Endometrium (tissue), 2 donors: ENCODE measurements at regions not wholly inside any gene's neighbourhood (a gene's known extent, or its start where the extent isn't known, plus 50 kb on each side); places are given as distances from the start of the nearest gene placed in this dataset.

Source experiments
- FAIRE-seq: peaks from 2 replicates; lab custom pipeline; 2012; peaks lifted over from hg19 to GRCh38; lab: Jason Lieb, UNC
- donor health status: control.
- donor health status: control.

- FAIRE-seq, result no peak
These were observed 287.5 kb downstream of the ZNF536 start for GRCh38 chr19:30659638-30660037.

DNA sequence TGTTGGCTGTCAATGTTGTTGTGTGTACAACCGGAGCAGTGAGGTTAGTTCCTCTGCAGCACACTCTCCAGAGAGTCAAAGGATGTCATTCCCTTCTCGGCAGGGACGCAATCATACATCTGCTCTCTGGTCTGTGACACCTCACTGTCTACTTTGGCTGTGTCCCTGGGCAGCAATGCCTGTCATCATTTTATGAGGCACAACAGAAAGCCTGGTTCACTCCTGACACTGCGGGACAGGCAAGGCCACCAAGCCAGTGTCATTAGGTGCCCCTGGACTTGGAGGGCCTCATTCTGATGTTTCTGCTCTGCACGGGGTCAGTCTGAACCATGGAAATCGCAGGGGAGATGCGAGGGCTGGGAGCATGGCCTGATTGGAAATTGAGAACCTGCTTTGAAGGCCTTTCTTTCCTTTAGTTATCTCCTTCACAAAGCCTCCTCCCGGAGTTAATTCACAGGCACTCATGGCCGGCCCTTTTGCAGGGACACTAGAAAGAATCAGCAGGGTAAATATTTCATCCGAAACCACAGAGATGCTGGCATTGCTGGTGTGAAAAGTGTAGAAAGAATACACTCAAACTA lies 284.4 kb downstream of the ZNF536 start:
- no peak for FAIRE-seq

- FAIRE-seq, result no peak
These were observed 281.6 kb downstream of the ZNF536 start for GRCh38 chr19:30653646-30654386.

DNA sequence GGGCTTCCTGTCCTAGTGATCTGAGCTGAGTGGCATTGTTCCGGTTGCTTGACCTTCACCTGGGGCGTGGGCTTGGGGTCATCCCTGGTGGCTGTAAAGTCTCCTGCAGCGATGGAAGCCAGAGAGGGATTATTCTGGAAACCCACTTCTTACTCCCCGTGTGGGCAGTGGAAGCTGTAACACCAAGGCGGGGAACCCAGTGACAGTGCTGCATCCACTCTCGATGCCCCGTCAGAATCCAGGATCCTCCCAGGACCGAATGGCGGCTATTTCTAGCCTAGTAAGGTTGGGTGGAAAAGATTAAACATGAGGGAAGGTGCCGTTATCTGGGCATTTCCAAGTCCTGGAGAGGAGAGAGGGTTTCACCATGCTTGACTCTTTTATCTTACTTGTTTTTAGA lies 280.6 kb downstream of the ZNF536 start:
- FAIRE-seq, result no peak

DNA sequence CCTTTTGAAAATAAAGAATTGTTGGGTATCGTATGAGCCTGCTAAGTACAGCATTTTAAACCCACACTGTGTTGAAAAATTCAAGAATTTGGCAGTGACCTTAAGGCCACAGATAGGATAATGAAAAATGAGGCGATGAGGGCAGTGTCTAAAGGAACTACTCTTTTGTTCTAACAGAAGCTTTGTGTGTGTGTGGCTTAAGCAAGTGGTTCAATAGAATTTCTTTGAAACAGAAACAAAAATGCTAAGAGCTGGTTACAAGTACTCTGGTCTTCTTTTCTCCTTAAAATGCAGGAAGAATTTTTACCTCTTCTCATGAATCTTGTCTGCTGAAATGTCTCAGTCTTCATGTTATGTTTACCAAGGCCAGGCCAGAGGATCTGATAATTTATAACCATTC lies 279.5 kb downstream of the ZNF536 start:
- FAIRE-seq, result no peak

DNA sequence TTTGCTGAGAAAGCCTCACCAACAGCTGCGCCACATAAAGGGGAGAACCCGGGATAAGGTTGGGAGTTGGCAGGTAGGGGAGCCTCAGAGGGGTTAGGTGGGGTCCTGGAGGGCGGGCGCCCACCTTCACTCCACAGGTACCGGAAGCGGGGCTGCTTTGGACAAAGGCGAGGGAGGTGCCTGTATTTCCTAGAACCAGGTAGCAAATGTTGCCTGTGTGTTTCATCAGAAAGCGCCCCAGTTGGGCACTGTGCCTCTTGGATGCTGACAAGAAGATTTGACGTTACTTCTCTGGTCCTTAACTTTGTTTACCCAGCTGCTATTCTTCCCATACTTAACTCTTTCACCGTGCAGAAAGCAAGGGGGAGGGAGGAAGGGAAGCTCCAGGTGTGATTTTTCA lies 278.9 kb downstream of the ZNF536 start:
- FAIRE-seq, result no peak

DNA sequence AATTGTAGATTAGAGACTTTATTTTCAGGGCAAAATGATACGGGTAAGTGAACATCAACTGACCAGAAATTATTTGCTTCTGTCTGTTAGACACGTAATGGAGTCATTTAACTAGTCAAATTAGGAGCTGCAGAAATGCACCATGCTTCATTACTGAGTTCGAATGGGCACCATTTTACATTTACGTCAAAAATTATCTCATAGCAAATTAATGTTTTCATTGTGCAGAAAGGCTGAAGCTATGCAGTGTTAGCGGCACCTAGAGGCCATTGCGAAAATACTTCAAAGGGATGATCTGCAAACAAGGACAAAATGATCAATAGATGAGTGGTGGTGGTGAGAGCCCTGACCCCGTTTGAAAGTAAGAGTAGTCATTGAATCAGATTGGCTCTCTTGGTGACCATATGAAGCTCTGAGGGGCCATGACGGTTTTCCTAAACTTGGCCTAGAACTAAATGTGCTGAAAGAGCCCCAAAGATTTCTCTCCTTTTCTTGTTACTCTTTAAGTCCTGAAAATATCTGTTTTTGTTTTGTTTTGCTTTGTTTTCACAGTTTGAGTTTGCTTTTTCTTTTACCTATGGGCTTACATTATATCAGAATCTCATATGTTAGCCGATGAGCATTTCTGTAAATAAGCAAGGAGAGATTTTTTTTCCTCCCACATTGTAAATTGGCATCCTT lies 277.9 kb downstream of the ZNF536 start:
- peak; percentile 73 for FAIRE-seq

GRCh38 chr19:30648866-30649862 lies 277.0 kb downstream of the ZNF536 start:
- FAIRE-seq, result peak; percentile 4

GRCh38 chr19:30647891-30648720 lies 275.9 kb downstream of the ZNF536 start:
- no peak for FAIRE-seq

- FAIRE-seq, result no peak
These were observed 274.6 kb downstream of the ZNF536 start for GRCh38 chr19:30646806-30647205.

- FAIRE-seq, result no peak
These were observed 273.9 kb downstream of the ZNF536 start for GRCh38 chr19:30645946-30646577.

DNA sequence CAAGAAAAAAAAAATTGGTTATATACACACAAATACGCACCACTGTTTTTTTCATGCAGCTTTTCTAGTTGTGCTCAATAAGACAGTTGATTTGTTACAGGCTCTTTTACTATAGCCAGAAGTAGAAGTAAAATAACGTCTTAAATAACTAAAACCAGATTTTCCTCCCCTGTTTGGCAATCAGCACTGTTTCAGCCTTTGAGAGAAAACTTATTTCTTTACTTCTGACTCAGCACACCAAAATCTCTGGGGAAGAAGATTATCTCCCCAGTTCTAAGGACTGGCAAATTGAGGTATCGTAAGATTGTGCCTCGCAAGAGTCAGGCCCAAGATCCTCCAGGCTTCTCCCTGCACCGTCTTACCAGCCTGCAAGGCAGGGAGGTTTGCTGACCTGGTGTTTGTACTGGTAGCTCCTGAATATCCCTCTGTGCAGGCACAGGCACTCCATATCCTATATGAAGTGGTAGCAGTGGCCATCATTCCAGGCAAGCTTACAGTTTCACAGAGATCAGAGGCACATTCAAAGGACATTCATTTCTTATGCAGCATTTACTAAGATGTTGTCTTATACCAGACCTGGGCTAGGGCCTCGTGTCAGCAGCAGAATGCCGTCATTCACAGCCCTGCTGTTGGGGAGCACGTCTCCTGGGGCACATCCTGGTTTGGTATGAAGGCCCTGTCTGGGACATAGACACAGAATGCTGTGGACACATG lies 268.2 kb downstream of the ZNF536 start:
- peak; percentile 53 for FAIRE-seq

DNA sequence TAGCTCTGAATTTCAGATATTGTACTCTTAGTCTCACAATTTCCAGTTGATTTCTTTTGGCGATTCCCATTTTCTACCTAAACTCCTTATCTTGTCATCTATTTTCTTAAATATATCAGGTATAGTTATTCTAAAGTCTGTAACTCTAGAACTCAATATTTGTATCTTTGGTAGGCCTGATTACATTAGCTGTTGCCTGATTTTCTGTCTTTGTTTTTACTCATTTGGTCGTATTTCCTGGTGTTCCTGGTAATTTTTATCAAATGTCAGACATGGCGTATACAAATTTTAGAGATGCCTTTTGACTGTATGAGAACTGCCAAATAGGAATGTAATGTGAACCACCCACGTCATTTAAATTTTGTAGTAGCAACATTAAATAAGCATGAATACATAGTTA lies 266.7 kb downstream of the ZNF536 start:
- FAIRE-seq, result no peak

DNA sequence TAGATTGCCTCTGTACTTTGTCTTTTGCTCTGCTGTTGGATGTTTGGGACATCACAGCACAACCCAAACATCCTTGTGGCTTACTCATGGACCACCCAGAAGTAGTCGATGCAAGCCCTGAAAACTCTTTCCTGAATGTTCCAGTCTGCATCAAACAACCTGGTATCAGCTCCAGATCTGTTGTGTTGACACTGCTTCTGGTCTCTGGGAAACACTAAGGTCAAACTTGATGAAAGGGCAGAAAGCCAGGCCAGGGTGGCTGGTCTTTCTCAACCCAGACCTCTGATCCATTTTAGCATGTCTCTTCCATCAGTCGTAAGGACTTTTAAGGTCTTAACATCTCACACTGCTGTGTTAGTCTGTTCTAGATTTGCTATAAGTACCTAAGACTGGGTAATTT lies 265.7 kb downstream of the ZNF536 start:
- FAIRE-seq, result no peak

DNA sequence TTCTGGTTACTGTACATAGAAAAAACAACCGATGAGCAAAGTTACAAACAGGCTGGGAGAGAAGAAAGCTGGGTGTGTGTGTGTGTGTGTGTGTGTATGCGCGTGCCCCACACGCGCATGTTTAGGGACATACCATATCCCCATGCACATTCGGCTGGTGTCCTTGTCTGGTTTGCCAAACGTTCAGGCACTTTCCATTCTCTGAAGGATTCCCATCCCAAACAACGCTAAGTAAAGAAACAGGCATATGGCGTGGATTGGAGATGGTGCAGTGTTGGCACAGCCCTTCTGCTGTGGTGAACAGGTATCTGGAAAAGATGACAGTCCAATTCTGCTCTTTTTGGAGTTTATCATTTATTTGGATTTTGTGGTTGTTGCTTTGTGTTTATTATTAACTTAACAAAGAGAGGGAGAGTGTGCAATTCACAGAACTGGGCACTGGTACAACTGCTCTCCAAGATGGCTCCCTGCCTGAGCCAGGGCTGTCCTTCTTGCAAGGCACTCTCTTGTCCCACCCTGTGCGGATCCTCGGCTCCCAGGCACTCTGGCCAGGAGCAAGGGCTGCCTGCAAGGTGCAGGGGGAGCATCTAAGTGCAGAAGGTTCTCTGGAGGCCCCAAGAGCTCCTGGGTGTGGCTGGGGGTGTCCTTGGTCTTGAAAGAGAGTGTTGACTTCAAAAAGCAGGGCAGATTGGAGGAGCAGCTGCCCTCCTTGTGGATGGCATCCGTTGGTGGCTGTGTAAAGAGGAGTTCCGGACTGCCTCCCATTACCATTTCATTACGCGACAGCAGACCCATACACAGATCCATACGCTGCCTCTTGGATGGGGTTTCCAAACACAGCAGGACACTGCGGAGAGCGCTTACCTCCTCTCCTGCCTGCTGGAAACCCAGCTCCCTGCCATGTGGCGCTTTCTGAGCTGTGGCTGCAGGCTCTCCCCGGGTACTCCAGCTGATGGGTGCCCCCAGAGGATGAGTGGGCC lies 263.1 kb downstream of the ZNF536 start:
- no peak for FAIRE-seq

DNA sequence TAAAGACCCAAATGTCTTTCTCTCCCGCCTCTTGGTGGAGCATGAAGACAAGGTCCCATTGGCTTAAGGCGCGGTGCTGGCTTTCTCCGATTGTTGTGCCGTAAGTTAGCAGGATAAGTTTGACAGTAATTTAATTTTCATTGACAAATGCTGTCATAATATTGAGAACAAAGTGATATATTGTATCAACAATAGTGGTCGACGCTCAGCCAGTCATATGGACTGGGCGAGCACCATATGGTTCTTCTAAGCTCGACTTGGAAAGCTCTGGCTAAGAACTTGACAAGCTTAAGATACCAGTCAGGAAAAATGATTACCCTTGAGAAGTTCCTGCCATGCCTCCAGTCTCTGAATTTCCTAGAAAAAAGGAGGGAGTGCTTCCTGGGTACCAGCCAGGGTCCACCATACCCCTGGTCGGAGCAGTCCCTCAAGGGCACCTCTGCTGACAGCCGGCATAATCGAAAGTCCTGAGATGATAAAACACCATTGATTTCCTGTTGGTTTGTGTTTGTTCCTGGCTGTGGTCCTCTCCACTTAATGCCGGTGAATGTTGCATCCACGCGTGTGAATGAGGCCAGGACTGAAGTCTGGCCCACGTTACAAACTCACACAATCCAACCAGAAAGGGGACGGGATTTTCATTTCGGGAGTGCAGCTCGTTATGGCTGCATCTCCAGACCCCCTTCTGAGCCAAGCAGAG lies 262.1 kb downstream of the ZNF536 start:
- no peak for FAIRE-seq

GRCh38 chr19:30631033-30631370 lies 258.8 kb downstream of the ZNF536 start:
- FAIRE-seq, result no peak

GRCh38 chr19:30630289-30631032 lies 258.3 kb downstream of the ZNF536 start:
- no peak for FAIRE-seq
